ENCODE measurements at regions not wholly inside any gene's neighbourhood (a gene's known extent, or its start where the extent isn't known, plus 50 kb on each side); places are given as distances from the start of the nearest gene placed in this dataset.

DNA sequence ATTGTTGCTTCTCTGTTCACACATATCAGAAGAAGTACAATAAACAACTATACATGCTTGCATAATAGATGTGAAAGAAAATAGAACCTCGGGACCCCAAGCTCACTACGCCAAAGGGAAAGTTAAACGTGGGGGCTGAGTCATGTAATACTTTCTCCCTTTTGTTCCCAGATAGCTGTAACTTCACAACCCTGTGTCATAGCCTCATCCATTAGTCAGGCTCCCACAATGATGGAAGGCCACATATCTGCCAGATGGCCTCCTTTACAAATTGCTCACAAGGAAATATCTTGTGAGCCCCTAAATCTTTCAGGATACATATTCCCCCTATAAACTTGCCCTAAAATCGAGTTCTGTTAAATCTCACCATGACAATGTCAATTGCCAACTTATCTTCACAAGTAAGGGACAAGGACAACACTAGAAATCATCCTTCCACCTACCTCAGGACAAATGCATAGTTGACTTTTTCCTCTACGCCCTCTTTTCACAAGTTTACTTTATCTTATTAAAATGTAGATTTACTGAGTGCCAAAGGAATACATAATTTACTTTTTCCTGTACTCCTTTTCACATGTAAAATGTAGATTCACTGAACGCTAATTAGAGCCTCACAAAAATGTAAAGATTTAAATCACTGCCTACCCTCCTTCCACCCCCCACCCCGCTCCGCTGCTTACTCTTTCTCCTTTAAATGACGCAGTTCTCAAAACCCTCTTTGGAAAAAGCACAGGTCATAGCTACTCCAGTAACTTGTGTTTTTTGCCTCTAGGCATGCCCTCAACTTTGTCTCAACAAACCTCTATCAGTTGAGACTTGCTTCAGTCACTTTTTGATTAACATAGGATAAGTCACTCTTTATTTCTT, 477.1 kb downstream of the DTHD1 start:
- no peak for TF ChIP-seq PML (IDR thresholded peaks at IDR 0.05; ENCODE audit: low read length)
- TF ChIP-seq, protein P1, sequence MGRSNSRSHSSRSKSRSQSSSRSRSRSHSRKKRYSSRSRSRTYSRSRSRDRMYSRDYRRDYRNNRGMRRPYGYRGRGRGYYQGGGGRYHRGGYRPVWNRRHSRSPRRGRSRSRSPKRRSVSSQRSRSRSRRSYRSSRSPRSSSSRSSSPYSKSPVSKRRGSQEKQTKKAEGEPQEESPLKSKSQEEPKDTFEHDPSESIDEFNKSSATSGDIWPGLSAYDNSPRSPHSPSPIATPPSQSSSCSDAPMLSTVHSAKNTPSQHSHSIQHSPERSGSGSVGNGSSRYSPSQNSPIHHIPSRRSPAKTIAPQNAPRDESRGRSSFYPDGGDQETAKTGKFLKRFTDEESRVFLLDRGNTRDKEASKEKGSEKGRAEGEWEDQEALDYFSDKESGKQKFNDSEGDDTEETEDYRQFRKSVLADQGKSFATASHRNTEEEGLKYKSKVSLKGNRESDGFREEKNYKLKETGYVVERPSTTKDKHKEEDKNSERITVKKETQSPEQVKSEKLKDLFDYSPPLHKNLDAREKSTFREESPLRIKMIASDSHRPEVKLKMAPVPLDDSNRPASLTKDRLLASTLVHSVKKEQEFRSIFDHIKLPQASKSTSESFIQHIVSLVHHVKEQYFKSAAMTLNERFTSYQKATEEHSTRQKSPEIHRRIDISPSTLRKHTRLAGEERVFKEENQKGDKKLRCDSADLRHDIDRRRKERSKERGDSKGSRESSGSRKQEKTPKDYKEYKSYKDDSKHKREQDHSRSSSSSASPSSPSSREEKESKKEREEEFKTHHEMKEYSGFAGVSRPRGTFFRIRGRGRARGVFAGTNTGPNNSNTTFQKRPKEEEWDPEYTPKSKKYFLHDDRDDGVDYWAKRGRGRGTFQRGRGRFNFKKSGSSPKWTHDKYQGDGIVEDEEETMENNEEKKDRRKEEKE (IDR thresholded peaks at IDR 0.05; ENCODE audit: borderline replicate concordance in 1 of 2, control insufficient read depth in 1 of 2, low read depth in 2 of 2, low read length in 1 of 2), result no peak
- TF ChIP-seq, protein P2, sequence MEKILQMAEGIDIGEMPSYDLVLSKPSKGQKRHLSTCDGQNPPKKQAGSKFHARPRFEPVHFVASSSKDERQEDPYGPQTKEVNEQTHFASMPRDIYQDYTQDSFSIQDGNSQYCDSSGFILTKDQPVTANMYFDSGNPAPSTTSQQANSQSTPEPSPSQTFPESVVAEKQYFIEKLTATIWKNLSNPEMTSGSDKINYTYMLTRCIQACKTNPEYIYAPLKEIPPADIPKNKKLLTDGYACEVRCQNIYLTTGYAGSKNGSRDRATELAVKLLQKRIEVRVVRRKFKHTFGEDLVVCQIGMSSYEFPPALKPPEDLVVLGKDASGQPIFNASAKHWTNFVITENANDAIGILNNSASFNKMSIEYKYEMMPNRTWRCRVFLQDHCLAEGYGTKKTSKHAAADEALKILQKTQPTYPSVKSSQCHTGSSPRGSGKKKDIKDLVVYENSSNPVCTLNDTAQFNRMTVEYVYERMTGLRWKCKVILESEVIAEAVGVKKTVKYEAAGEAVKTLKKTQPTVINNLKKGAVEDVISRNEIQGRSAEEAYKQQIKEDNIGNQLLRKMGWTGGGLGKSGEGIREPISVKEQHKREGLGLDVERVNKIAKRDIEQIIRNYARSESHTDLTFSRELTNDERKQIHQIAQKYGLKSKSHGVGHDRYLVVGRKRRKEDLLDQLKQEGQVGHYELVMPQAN (IDR thresholded peaks at IDR 0.05; ENCODE audit: borderline replicate concordance), result no peak
- TF ChIP-seq CTCF (IDR thresholded peaks at IDR 0.05 in 2 of 3, conservative IDR thresholded peaks at IDR 0.05 in 1 of 3; ENCODE audit: insufficient read depth in 2 of 3, low read depth in 1 of 3, low read length in 3 of 3), result no peak
- no peak for TF ChIP-seq ETV6 (IDR thresholded peaks at IDR 0.05; ENCODE audit: borderline replicate concordance in 1 of 2, low read depth in 2 of 2, low read length in 1 of 2)
- no peak for TF ChIP-seq ETV6 (CRISPR knock-in tag; IDR thresholded peaks at IDR 0.05; ENCODE audit: borderline replicate concordance)
- TF ChIP-seq HDAC3 (IDR thresholded peaks at IDR 0.05; ENCODE audit: borderline replicate concordance, partially characterized antibody), result no peak
